Bronchial epithelial cell (primary cell): ENCODE measurements at regions not wholly inside any gene's neighbourhood (a gene's known extent, or its start where the extent isn't known, plus 50 kb on each side); places are given as distances from the start of the nearest gene placed in this dataset.

Experiments
- DNase-seq: peaks from one replicate; pipeline ENCODE4 v3.0.0-alpha.2; 2010; ENCODE audit warnings: low read depth
- FAIRE-seq: peaks from 2 replicates; lab custom pipeline; 2011; peaks lifted over from hg19 to GRCh38; lab: Jason Lieb, UNC
- H3K27me3 ChIP-seq: 2 replicates; pipeline ENCODE4 v1.5.1; 2011; ENCODE audit warnings: low read length; ENCODE audit not compliant: control insufficient read depth, insufficient read depth
- H3K36me3 ChIP-seq: 2 replicates; pipeline ENCODE4 v1.5.1; 2011; ENCODE audit warnings: low read length; ENCODE audit not compliant: control insufficient read depth, insufficient read depth
- H3K4me3 ChIP-seq: 2 replicates; pipeline ENCODE4 v1.5.1; 2011; ENCODE audit warnings: mild to moderate bottlenecking, low read depth, low read length, control low read depth
- CTCF ChIP-seq: IDR thresholded peaks from 2 replicates; pipeline ENCODE4 v1.5.1; 2011; ENCODE audit warnings: mild to moderate bottlenecking, moderate library complexity, low read length, control low read depth, inconsistent platforms; ENCODE audit not compliant: insufficient read depth, severe bottlenecking

GRCh38 chr5:78706381-78706780 is 57.8 kb upstream of the LHFPL2 start:
- Histone ChIP-seq H3K4me3 (no peak overlapping the region), H3K36me3 (no peaks in the 10 kb centered on the region), H3K27me3 (no peaks in the 10 kb centered on the region)
- TF ChIP-seq CTCF: no peak
- no peak for DNase-seq
- no peak for FAIRE-seq

GRCh38 chr5:78705826-78706225 is 57.3 kb upstream of the LHFPL2 start:
- TF ChIP-seq CTCF: no peak
- FAIRE-seq (no peak), DNase-seq (peak; percentile 33)
- no peak overlapping the region for H3K4me3 ChIP-seq
- no peaks in the 10 kb centered on the region for H3K36me3 ChIP-seq
- H3K27me3 ChIP-seq: no peaks in the 10 kb centered on the region

GRCh38 chr5:78701795-78702410 is 53.3 kb upstream of the LHFPL2 start:
- H3K27me3 ChIP-seq: no peaks in the 10 kb centered on the region
- FAIRE-seq: no peak
- TF ChIP-seq CTCF: no peak

GRCh38 chr5:78699552-78700153 is 51.1 kb upstream of the LHFPL2 start:
- peak; percentile 100 for DNase-seq
- no peak for TF ChIP-seq CTCF
- Histone ChIP-seq H3K4me3 (no peak overlapping the region), H3K27me3 (no peaks in the 10 kb centered on the region), H3K36me3 (no peaks in the 10 kb centered on the region)
- peak; percentile 100 for FAIRE-seq

More at GRCh38 chr5:78701795-78702410, 53.3 kb upstream of the LHFPL2 start:
- Histone ChIP-seq H3K36me3 (no peaks in the 10 kb centered on the region), H3K4me3 (no peak overlapping the region)
- DNase-seq: peak; percentile 15

GRCh38 chr5:78698191-78698791 is 49.7 kb upstream of the LHFPL2 start:
- no peak for TF ChIP-seq CTCF
- Histone ChIP-seq H3K36me3 (no peaks in the 10 kb centered on the region), H3K4me3 (no peak overlapping the region), H3K27me3 (no peaks in the 10 kb centered on the region)
- FAIRE-seq: no peak
- peak; percentile 71 for DNase-seq
